DMS114 treated with DMSO at 0.1 percent for 48 hours (cell line): ENCODE measurements at regions not wholly inside any gene's neighbourhood (a gene's known extent, or its start where the extent isn't known, plus 50 kb on each side); places are given as distances from the start of the nearest gene placed in this dataset.
A peak's percentile ranks its signal among the peaks of the same experiment; 100 is the strongest.
"Not testable (repeated sequence)": the region's sequence is repeated elsewhere in the genome, so short reads cannot be mapped to it uniquely, and the experiment has no call there.

ENCODE experiments used
- DNase-seq: peaks from one replicate; lab custom pipeline; 2025; ENCODE audit not compliant: unreplicated experiment; lab: John Stamatoyannopoulos, UW

- no peak for DNase-seq
These were observed 174.0 kb upstream of the NDST4 start for GRCh38 chr4:115287426-115287825.

DNA sequence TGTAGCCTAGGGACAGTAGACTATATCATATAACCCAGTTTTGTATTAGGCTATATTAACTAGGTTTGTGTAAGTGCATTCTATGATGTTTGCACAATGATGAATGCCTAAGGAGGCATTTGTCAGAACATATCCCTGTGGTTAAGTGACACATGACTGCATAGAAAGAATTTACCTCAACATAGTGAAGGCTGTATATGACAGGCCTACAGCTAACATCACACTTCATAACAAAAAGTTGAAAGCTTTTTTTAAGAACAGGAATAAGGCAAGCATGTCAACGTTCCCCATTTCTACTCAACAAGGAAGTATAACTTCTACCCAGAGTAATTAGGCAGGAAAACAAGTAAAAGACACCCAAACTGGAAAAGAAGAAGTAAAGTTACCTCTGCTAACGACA lies 165.9 kb upstream of the NDST4 start:
- no peak for DNase-seq

DNA sequence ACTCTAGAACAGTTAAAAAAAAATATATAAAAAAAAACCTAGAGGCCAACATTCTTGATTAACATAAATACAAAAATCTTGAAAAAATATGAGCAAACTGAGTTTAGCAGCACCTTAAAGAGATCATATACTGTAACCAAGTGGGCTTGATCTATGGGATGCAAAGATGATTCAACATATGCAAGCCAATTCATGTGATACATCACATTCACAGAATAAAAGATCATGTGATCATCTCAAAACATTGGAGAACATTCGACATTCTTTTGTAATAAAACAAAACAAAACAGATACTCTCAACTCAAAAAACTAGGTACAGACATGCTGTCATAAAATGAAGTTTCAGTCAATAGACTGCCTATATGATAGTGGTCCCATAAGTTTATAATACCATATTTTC lies 165.4 kb upstream of the NDST4 start:
- no peak for DNase-seq

DNA sequence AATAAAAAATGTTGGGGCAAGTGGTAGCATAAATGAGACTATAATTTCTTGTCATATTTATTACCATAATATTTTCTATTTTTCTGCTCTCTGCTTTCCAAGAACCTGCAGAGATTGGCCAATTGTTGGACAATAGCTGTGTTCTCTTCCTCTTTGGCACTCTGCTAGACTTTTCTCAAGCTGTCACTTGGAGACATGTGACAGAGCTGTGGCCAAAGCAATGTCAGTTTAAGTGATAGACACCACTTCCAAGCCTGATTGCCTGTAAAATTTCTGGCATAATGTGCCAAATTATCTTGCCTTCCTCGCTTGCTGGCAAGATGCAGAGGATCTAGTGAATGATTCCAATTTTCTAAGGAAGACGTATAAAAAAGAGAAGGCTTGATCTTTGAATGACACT lies 162.2 kb upstream of the NDST4 start:
- no peak for DNase-seq

DNA sequence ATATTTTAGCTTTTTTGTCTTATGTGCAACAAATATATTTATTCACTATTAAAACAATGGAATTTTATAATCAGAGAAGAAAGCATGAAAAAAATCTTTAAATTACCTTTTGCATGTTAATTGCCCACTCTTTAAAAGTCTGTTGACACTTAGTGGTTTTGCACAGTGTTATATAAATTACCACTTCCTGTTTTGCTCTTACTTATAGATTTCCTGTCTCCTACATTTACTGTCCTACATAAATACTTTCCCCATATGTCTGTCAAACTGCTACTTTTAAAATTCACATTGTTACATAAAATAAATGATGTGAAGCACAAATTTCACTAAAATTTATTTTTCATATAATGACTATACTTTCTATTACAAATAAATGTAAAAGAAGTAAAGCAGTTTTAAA lies 161.1 kb upstream of the NDST4 start:
- no peak for DNase-seq

DNA sequence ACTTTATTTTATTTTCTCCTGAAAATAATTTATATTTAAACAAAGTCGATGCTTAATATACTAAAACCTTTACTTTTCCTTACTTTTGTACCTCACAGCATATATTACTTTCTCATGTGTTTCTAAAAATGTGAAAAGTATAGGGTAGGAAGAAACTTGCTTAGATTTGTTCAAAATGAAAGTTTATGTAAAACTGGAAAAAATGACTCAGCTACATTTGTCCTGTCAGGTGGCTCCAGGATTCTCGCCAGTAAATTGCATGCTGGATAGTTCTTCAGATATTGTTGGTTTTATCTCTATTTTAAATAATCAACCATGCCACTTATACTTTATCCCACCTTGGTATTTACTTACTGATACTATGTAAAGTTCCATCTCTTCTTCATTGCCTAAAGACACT lies 159.2 kb upstream of the NDST4 start:
- DNase-seq: no peak

GRCh38 chr4:115272185-115272584 lies 158.8 kb upstream of the NDST4 start:
- no peak for DNase-seq

DNA sequence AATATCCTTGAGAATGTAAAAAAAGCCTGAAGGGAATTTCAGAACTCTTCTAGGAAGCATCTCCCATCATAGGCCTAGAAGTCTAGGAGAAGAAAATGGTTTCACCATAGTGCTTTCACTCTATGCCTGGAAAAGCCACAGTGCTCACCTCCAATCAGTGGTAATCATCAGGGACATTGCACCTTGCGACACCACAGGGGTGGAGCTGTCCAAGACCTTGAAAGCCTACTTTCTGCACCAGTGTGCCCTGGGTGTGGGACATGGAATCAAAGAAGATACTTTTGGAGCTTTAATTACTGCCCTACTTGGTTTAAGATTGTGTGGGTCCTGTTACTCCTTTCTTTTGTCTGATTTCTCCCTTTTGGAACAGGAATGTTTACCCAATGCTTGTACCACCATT lies 146.8 kb upstream of the NDST4 start:
- no peak for DNase-seq

- DNase-seq: no peak
These were observed 146.2 kb upstream of the NDST4 start for GRCh38 chr4:115259642-115260041.

- DNase-seq: no peak
These were observed 136.4 kb upstream of the NDST4 start for GRCh38 chr4:115249808-115250207.

DNA sequence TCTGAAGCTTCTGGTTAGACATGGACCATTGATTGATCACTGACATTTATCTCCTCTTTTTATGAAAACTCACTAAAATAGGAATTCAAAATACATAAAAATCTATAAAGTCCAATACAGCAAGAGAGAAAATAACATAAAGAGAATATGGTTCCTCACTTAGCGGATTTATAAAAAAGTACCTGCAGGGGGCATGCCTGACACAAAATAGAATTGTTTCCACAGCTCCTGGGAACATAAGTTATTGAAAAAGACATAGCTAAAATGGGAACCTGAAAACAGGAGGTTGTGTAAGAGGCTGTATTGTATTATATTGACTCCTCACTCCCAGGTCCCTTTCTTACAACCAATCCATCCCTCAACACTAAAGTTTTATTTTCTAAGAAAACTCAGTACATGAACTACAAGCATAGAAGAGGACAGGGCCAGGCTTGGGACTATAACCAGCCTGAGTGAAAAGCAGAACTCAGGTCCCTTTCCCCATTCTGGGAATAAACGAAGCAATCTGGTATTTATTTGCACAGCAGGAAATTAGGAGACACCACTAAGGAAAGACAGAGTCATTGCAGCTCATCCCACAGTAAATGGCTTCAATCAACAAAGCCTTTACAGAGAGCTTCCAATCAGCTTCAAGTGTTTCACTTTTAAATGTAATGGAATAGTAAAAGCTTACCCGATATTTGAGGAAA lies 121.1 kb upstream of the NDST4 start:
- peak; percentile 2 for DNase-seq

DNA sequence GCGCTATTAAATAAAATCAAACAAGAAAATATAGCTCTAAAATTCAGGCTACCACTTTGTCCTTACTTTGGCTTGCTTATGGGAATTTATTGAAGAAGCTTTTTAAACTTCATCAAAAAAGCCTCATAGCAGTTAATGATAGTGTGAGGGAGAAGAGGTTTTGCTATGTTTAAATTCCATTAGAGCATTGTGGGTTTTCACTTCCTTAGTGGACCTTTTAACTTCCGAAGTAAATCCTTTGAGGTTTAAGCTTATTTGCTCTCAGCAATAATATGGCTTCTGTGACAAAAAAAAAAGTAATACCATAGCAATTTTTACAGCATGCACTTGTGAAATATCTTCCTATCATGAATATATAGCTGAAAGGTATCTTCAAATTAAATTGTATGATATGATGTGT lies 120.2 kb upstream of the NDST4 start:
- DNase-seq: no peak

- DNase-seq: no peak
These were observed 116.5 kb upstream of the NDST4 start for GRCh38 chr4:115229873-115230272.

DNA sequence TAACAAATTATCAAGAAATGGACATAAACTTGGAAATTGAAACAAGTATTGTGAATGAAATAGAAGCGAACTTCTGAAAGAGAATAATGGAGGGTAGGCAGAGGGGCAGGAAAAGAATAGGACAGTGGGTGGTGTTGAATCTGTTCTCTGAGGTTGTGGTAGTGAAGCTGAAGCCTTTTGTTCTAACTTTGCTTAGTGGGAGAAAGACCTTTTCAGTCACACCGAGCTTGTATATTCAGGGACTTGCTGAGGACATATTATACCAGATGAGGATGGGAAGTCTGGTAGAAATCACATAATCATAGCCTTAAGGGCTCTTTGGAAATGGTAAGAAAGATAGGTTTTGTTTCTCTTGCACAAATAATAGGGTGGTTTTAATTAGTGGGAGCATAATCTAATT lies 115.4 kb upstream of the NDST4 start:
- DNase-seq: no peak

DNA sequence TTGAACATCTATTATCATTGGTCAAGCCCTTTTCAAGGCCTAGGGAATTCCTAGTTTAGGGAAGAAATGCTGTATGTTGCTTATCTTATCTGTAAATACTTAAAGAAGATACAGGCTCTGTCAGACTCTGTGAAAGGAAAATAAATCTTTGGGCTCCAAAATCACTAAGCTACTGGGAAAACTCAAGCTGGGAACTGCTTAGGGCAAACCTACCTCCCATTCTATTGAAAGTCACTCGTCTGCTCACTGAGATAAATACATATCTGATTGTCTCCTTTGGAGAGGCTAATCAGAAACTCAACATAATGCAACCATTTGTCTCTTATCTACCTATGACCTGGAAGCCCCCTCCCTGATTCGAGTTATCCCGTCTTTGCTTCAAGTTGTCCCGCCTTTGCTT lies 108.6 kb upstream of the NDST4 start:
- DNase-seq: no peak

- DNase-seq: no peak
These were observed 106.4 kb upstream of the NDST4 start for GRCh38 chr4:115219862-115220261.

- no peak for DNase-seq
These were observed 106.0 kb upstream of the NDST4 start for GRCh38 chr4:115219315-115219860.

GRCh38 chr4:115215935-115216334 lies 102.5 kb upstream of the NDST4 start:
- DNase-seq: no peak

GRCh38 chr4:115213716-115214115 lies 100.3 kb upstream of the NDST4 start:
- DNase-seq: no peak

DNA sequence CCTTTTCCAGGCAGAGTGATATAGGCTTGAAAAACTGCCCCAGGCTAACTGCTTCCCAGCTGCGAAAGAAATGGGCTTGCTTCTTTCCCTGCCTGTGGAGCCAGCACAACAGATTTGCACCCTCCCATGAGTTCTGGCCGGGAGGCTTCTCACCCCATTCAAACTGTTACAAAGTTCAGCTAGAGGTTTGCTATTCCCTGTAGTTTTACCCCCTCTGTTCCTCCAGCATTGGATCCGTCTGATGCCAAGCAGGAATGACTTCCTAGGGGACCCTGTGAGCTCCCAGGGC lies 87.6 kb upstream of the NDST4 start:
- no peak for DNase-seq

DNA sequence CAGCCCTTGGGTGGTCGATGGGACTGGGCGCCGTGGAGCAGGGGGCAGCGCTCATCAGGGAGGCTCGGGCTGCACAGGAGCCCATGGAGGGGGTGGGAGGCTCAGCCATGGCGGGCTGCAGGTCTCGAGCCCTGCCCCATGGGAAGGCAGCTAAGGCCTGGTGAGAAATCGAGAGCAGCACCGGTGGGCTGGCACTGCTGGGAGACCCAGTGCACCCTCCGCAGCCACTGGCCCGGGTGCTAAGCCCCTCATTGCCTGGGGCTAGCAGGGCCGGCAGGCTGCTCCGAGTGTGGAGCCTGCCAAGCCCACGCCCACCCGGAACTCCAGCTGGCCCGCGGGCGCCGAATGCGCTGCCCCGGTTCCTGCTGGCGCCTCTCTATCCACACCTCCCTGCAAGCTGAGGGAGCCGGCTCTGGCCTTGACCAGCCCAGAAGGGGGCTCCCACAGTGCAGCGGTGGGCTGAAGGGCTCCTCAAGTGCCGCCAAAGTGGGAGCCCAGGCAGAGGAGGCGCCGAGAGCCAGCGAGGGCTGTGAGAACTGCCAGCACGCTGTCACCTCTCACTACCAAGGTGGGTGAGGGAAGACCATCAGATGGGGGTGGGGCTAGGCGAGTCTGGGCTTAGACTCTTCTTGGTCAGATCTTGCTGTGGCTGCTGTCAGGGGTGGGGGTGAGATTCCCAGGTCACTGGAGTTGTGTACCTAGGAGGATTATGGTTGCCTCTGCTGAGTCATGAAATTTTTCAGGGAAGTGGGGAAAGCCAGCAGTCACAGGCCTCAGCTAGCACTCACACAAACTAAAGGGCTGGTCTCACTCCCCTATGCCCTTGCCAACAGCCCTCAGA lies 87.0 kb upstream of the NDST4 start:
- not testable (repeated sequence) for DNase-seq

GRCh38 chr4:115194612-115195011 lies 81.2 kb upstream of the NDST4 start:
- DNase-seq: not testable (repeated sequence)

GRCh38 chr4:115190529-115190928 lies 77.1 kb upstream of the NDST4 start:
- no peak for DNase-seq
